ENCODE measurements at regions not wholly inside any gene's neighbourhood (a gene's known extent, or its start where the extent isn't known, plus 50 kb on each side); places are given as distances from the start of the nearest gene placed in this dataset.
A peak's percentile ranks its signal among the peaks of the same experiment; 100 is the strongest.

GRCh38 chr22:33221568-33221967, 163.4 kb upstream of the SYN3 start:
- Histone ChIP-seq H3K36me3 (no peaks in the 10 kb centered on the region), H3K27me3 (replicated peaks in 1 of 7) (no peaks in the 10 kb centered on the region), H3K27ac (peak overlapping the region in 2 of 8 donors; percentile 26 to 55), H3K4me3 (peak overlapping the region in 2 of 8 donors; percentile 40 to 49), H3K9me3 (no peaks in the 10 kb centered on the region), H3K4me1 (no peaks in the 10 kb centered on the region)
- intact Hi-C loops (cut with DNase I; ENCODE audit: low total_unique reads), result no loop called here
- no peak for TF ChIP-seq CTCF (IDR thresholded peaks at IDR 0.05 in 8 of 11, conservative IDR thresholded peaks at IDR 0.05 in 3 of 11)
- no peak for TF ChIP-seq POLR2AphosphoS5 (IDR thresholded peaks at IDR 0.05)
- no peak for TF ChIP-seq POLR2A (IDR thresholded peaks at IDR 0.05)
- WGBS, 5 donors, result 37 to 73% (median 73%) methylated on average over 3 of the region's 3 CpGs
- no peak for DNase-seq

GRCh38 chr22:33220476-33221080, 162.4 kb upstream of the SYN3 start:
- H3K4me3 ChIP-seq, result peak overlapping the region in 2 of 8 donors; percentile 40 to 49
- peaks cover 0 to 3% (median 0%) of the 10 kb centered on the region in 7 donors for H3K27me3 ChIP-seq (replicated peaks in 1 of 7)
- WGBS, 5 donors, result 63 to 79% (median 76%) methylated on average over 5 of the region's 5 CpGs

GRCh38 chr22:33219648-33220384, 161.6 kb upstream of the SYN3 start:
- H3K4me1 ChIP-seq, result no peaks in the 10 kb centered on the region
- H3K27me3 ChIP-seq (replicated peaks in 1 of 7), result peaks cover 0 to 4% (median 0%) of the 10 kb centered on the region in 7 donors
- TF ChIP-seq CTCF (IDR thresholded peaks at IDR 0.05 in 8 of 11, conservative IDR thresholded peaks at IDR 0.05 in 3 of 11), result no peak
- no peak for TF ChIP-seq POLR2A (IDR thresholded peaks at IDR 0.05)
- no peak for TF ChIP-seq POLR2AphosphoS5 (IDR thresholded peaks at IDR 0.05)
- intact Hi-C loops (cut with DNase I; ENCODE audit: low total_unique reads), result no loop called here
- H3K4me3 ChIP-seq, result peak overlapping the region in 1 of 8 donors; percentile 40
- H3K9me3 ChIP-seq, result no peaks in the 10 kb centered on the region
- peak overlapping the region in 1 of 8 donors; percentile 55 for H3K27ac ChIP-seq
- WGBS, 5 donors, result 53 to 79% (median 75%) methylated on average over 8 of the region's 8 CpGs
- no peaks in the 10 kb centered on the region for H3K36me3 ChIP-seq
- no peak for DNase-seq

More at GRCh38 chr22:33220476-33221080, 162.4 kb upstream of the SYN3 start:
- TF ChIP-seq CTCF (IDR thresholded peaks at IDR 0.05 in 8 of 11, conservative IDR thresholded peaks at IDR 0.05 in 3 of 11) (no peak), POLR2A (IDR thresholded peaks at IDR 0.05) (no peak), POLR2AphosphoS5 (IDR thresholded peaks at IDR 0.05) (no peak)
- no peaks in the 10 kb centered on the region for H3K36me3 ChIP-seq
- no peaks in the 10 kb centered on the region for H3K9me3 ChIP-seq
- no peaks in the 10 kb centered on the region for H3K4me1 ChIP-seq
- peak overlapping the region in 2 of 8 donors; percentile 26 to 55 for H3K27ac ChIP-seq
- no peak for DNase-seq
- intact Hi-C loops (cut with DNase I; ENCODE audit: low total_unique reads), result no loop called here

GRCh38 chr22:33213383-33214075, 155.3 kb upstream of the SYN3 start:
- Histone ChIP-seq H3K36me3 (no peaks in the 10 kb centered on the region), H3K9me3 (no peaks in the 10 kb centered on the region), H3K4me1 (peaks cover 0 to 5% (median 0%) of the 10 kb centered on the region in 6 donors), H3K27ac (no peak overlapping the region), H3K27me3 (replicated peaks in 1 of 7) (peaks cover 0 to 8% (median 0%) of the 10 kb centered on the region in 7 donors), H3K4me3 (no peak overlapping the region)
- DNase-seq, result no peak
- intact Hi-C loops (cut with DNase I; ENCODE audit: low total_unique reads), result no loop called here
- no peak for TF ChIP-seq POLR2A (IDR thresholded peaks at IDR 0.05)
- no peak for TF ChIP-seq CTCF (IDR thresholded peaks at IDR 0.05 in 8 of 11, conservative IDR thresholded peaks at IDR 0.05 in 3 of 11)
- TF ChIP-seq POLR2AphosphoS5 (IDR thresholded peaks at IDR 0.05), result no peak
- 85 to 89% (median 87%) methylated on average over 15 of the region's 15 CpGs for WGBS, 5 donors

Data from spleen (tissue), 11 donors.